H1 (cell line): ENCODE measurements at regions not wholly inside any gene's neighbourhood (a gene's known extent, or its start where the extent isn't known, plus 50 kb on each side); places are given as distances from the start of the nearest gene placed in this dataset.

Source experiments
- CTCF ChIA-PET: fragments of 300-600 bp; sonication (Branson Sonifier 250); formaldehyde crosslinking; loops from one replicate; lab custom pipeline; 2021; ENCODE audit not compliant: partially characterized antibody; lab: Charles Lee
- POLR2A ChIA-PET: fragments of 300-600 bp; sonication (Branson Sonifier 250); formaldehyde crosslinking; loops from one replicate; lab custom pipeline; 2021; ENCODE audit warnings: inconsistent platforms; ENCODE audit not compliant: partially characterized antibody; lab: Charles Lee
- DNase-seq, 2 experiments: peaks; one replicate each; pipeline versions ENCODE4 v3.0.0 to v3.0.0-alpha.2; 2010 to 2022; ENCODE audit warnings: low spot score in 2 of 2, low read depth in 1 of 2, mixed read lengths in 1 of 2
- FAIRE-seq: peaks from 2 replicates; lab custom pipeline; 2011; peaks lifted over from hg19 to GRCh38; lab: Jason Lieb, UNC
- H2AFZ ChIP-seq: 2 replicates; pipeline ENCODE4 v1.8.1; 2012; ENCODE audit warnings: low read length, inconsistent platforms
- H2AK5ac ChIP-seq: 2 replicates; pipeline ENCODE4 v1.6.1; 2013; ENCODE audit warnings: low read depth, low read length
- H2BK120ac ChIP-seq: replicated peaks from 2 replicates; pipeline ENCODE3; 2013; ENCODE audit warnings: low read depth, low read length, inconsistent platforms
- H2BK12ac ChIP-seq: 2 replicates; pipeline ENCODE4 v1.6.1; 2013; ENCODE audit warnings: low read depth, low read length
- H2BK15ac ChIP-seq: 2 replicates; pipeline ENCODE4 v1.6.1; 2013; ENCODE audit warnings: low read length
- H2BK20ac ChIP-seq: 2 replicates; pipeline ENCODE4 v1.6.1; 2013; ENCODE audit warnings: low read length
- H2BK5ac ChIP-seq: 2 replicates; pipeline ENCODE4 v1.6.1; 2013; ENCODE audit warnings: low read depth, low read length
- H3K14ac ChIP-seq: 2 replicates; pipeline ENCODE4 v1.6.1; 2013; ENCODE audit warnings: inconsistent platforms; ENCODE audit not compliant: insufficient read length
- H3K18ac ChIP-seq: 2 replicates; pipeline ENCODE4 v1.6.1; 2013; ENCODE audit warnings: low read length; ENCODE audit errors: extremely low read depth
- H3K23ac ChIP-seq: 2 replicates; pipeline ENCODE4 v1.6.1; 2013; ENCODE audit warnings: inconsistent platforms; ENCODE audit not compliant: insufficient read length
- H3K23me2 ChIP-seq: 2 replicates; pipeline ENCODE4 v1.6.1; 2013; ENCODE audit warnings: low read depth, low read length
- H3K27ac ChIP-seq: 2 replicates; pipeline ENCODE4 v1.6.1; 2011; ENCODE audit warnings: low read depth, low read length, inconsistent platforms
- H3K27me3 ChIP-seq, 4 experiments: replicated peaks in 1 of 4; 1 replicate in 1 of 4; 2 replicates in 3 of 4; pipeline versions ENCODE4 v1.6.1 to v1.8.1; 2011 to 2013; ENCODE audit warnings: low read length in 3 of 4, mild to moderate bottlenecking in 3 of 4, inconsistent platforms in 2 of 4, mixed read lengths in 2 of 4, moderate library complexity in 1 of 4; ENCODE audit not compliant: control insufficient read depth in 3 of 4, insufficient read depth in 3 of 4; ENCODE audit errors: extremely low read depth in 1 of 4
- H3K36me3 ChIP-seq, 4 experiments: 2 replicates each; pipeline versions ENCODE4 v1.6.1 to v1.8.1; 2011 to 2013; ENCODE audit warnings: mild to moderate bottlenecking in 4 of 4, low read length in 3 of 4, moderate library complexity in 2 of 4, control low read depth in 1 of 4, inconsistent platforms in 1 of 4; ENCODE audit not compliant: insufficient read depth in 4 of 4, control insufficient read depth in 2 of 4
- H3K4ac ChIP-seq: replicated peaks from 2 replicates; pipeline ENCODE3; 2013; ENCODE audit warnings: low read length, low read depth, mixed read lengths, inconsistent platforms; ENCODE audit not compliant: insufficient read length
- H3K4me1 ChIP-seq, 4 experiments: replicated peaks in 1 of 4; 1 replicate in 1 of 4; 2 replicates in 3 of 4; pipeline versions ENCODE4 v1.6.1 to v1.8.1; 2011 to 2013; ENCODE audit warnings: low read length in 3 of 4, inconsistent platforms in 2 of 4, mixed read lengths in 1 of 4; ENCODE audit not compliant: insufficient read depth in 4 of 4, control insufficient read depth in 3 of 4
- H3K4me2 ChIP-seq, 2 experiments: 2 replicates each; pipeline versions ENCODE4 v1.6.1 to v1.8.1; 2011 to 2013; ENCODE audit warnings: low read depth in 2 of 2, low read length in 2 of 2, control low read depth in 1 of 2, inconsistent platforms in 1 of 2, mild to moderate bottlenecking in 1 of 2; ENCODE audit not compliant: insufficient read depth in 1 of 2
- H3K4me3 ChIP-seq, 4 experiments: fragments of 200-600, 300-600 bp in 1 of 4; sonication (generic), shearing (Covaris generic), sonication (Bioruptor Twin) in 1 of 4; 2 replicates each; pipeline versions ENCODE4 v1.5.1 to v1.8.1; 2011 to 2016; ENCODE audit warnings: low read length in 4 of 4, low read depth in 3 of 4, control low read depth in 2 of 4, inconsistent platforms in 2 of 4, mild to moderate bottlenecking in 2 of 4, mixed read lengths in 1 of 4, moderate library complexity in 1 of 4; ENCODE audit not compliant: insufficient read depth in 2 of 4; ENCODE audit errors: extremely low read depth in 1 of 4
- H3K56ac ChIP-seq: replicated peaks from 2 replicates; pipeline ENCODE3; 2013; ENCODE audit warnings: low read depth, mild to moderate bottlenecking, mixed read lengths, low read length, inconsistent platforms; ENCODE audit not compliant: insufficient read length
- H3K79me1 ChIP-seq: 2 replicates; pipeline ENCODE4 v1.6.1; 2013; ENCODE audit warnings: low read depth, low read length, control low read depth
- H3K79me2 ChIP-seq, 2 experiments: 2 replicates each; pipeline versions ENCODE4 v1.6.1 to v1.8.1; 2012 to 2013; ENCODE audit warnings: low read length in 2 of 2, mild to moderate bottlenecking in 2 of 2, inconsistent platforms in 1 of 2; ENCODE audit not compliant: insufficient read depth in 2 of 2, control insufficient read depth in 1 of 2
- H3K9ac ChIP-seq, 4 experiments: replicated peaks in 1 of 4; 1 replicate in 1 of 4; 2 replicates in 3 of 4; pipeline versions ENCODE4 v1.6.1 to v1.8.1; 2011 to 2013; ENCODE audit warnings: low read depth in 3 of 4, low read length in 3 of 4, control low read depth in 2 of 4, mild to moderate bottlenecking in 2 of 4, moderate library complexity in 2 of 4, inconsistent platforms in 1 of 4; ENCODE audit errors: extremely low read depth in 1 of 4
- H3K9me3 ChIP-seq, 2 experiments: 2 replicates each; pipeline versions ENCODE4 v1.6.1 to v1.8.1; 2012 to 2013; ENCODE audit warnings: mild to moderate bottlenecking in 2 of 2, moderate library complexity in 2 of 2, control low read depth in 1 of 2, inconsistent platforms in 1 of 2, low read depth in 1 of 2, low read length in 1 of 2, mixed read lengths in 1 of 2; ENCODE audit not compliant: insufficient read depth in 2 of 2
- H4K20me1 ChIP-seq, 2 experiments: replicated peaks in 1 of 2; 2 replicates each; pipeline versions ENCODE3 to v1.8.1; 2011 to 2013; ENCODE audit warnings: inconsistent platforms in 2 of 2, low read length in 2 of 2, mild to moderate bottlenecking in 1 of 2; ENCODE audit not compliant: insufficient read depth in 2 of 2, control insufficient read depth in 1 of 2
- H4K5ac ChIP-seq: 2 replicates; pipeline ENCODE4 v1.6.1; 2013; ENCODE audit warnings: low read length, low read depth, mixed read lengths, inconsistent platforms; ENCODE audit not compliant: insufficient read length
- H4K8ac ChIP-seq: 2 replicates; pipeline ENCODE4 v1.8.0; 2013; ENCODE audit warnings: mild to moderate bottlenecking, moderate library complexity, low read length, inconsistent platforms; ENCODE audit not compliant: insufficient read depth; ENCODE audit errors: extremely low read depth
- H4K91ac ChIP-seq: replicated peaks from 2 replicates; pipeline ENCODE3; 2013; ENCODE audit warnings: low read length, mixed read lengths, inconsistent platforms; ENCODE audit not compliant: insufficient read length
- CEBPB ChIP-seq: IDR thresholded peaks from 2 replicates; pipeline ENCODE4 v1.6.1; 2012; ENCODE audit warnings: low read depth, low read length
- CHD1 ChIP-seq: IDR thresholded peaks from 2 replicates; pipeline ENCODE4 v1.6.1; 2012; ENCODE audit warnings: low read depth, low read length, improper control_type of control experiment
- E2F6 ChIP-seq: IDR thresholded peaks from 2 replicates; pipeline ENCODE4 v1.6.1; 2012; ENCODE audit warnings: inconsistent platforms
- GABPA ChIP-seq: IDR thresholded peaks from 2 replicates; pipeline ENCODE4 v1.6.1; 2011; ENCODE audit warnings: mild to moderate bottlenecking, low read length, moderate library complexity, borderline replicate concordance; ENCODE audit not compliant: insufficient read depth
- JUND ChIP-seq: IDR thresholded peaks from 2 replicates; pipeline ENCODE4 v1.6.1; 2011; ENCODE audit warnings: mild to moderate bottlenecking, improper control_type of control experiment, low read length
- POU5F1 ChIP-seq: IDR thresholded peaks from 2 replicates; pipeline ENCODE4 v1.6.1; 2011; ENCODE audit warnings: low read depth, mild to moderate bottlenecking, low read length, moderate library complexity
- RAD21 ChIP-seq, 2 experiments: IDR thresholded peaks in 1 of 2; conservative IDR thresholded peaks in 1 of 2; 2 replicates each; pipeline ENCODE4 v1.6.1; 2011; ENCODE audit warnings: low read depth in 2 of 2, low read length in 2 of 2, improper control_type of control experiment in 1 of 2, inconsistent platforms in 1 of 2, mild to moderate bottlenecking in 1 of 2, moderate library complexity in 1 of 2
- WGBS, 2 experiments: shearing (Covaris generic) in 1 of 2; methylation state at CpG; one replicate each; pipeline versions ENCODE4 v1.1.6 to v1.1.7; 2013 to 2015; ENCODE audit warnings: low lambda C conversion rate in 2 of 2, mixed read lengths in 2 of 2, inconsistent platforms in 1 of 2, low coverage in 1 of 2, missing lambda C conversion rate in 1 of 2; ENCODE audit not compliant: insufficient replicate concordance in 2 of 2, insufficient coverage in 1 of 2, insufficient read length in 1 of 2; ENCODE audit errors: extremely low coverage in 1 of 2, missing lambda C conversion rate in 1 of 2; 5-methylcytosine and 5-hydroxymethylcytosine counted together

GRCh38 chr13:40205771-40206240 is 460.6 kb downstream of the FOXO1 start:
- Histone ChIP-seq H2BK5ac (no peak overlapping the region), H2BK120ac (no peak overlapping the region), H3K23ac (no peak overlapping the region), H4K20me1 (no peaks in the 10 kb centered on the region), H3K27me3 (no peaks in the 10 kb centered on the region), H3K36me3 (no peaks in the 10 kb centered on the region), H2AFZ (no peak overlapping the region), H3K14ac (no peak overlapping the region), H4K91ac (no peak overlapping the region), H4K5ac (no peak overlapping the region), H3K4ac (no peak overlapping the region), H3K27ac (no peak overlapping the region), H4K8ac (no peak overlapping the region), H2BK20ac (no peak overlapping the region), H2AK5ac (no peak overlapping the region), H2BK12ac (no peak overlapping the region), H3K9ac (no peak overlapping the region), H3K9me3 (no peaks in the 10 kb centered on the region; a peak in 1 of 4 replicates), H3K79me1 (no peaks in the 10 kb centered on the region), H3K4me3 (no peak overlapping the region), H3K56ac (no peak overlapping the region), H3K4me1 (no peaks in the 10 kb centered on the region), H3K79me2 (no peaks in the 10 kb centered on the region; a peak in 1 of 4 replicates), H3K4me2 (no peak overlapping the region), H2BK15ac (no peak overlapping the region), H3K23me2 (no peaks in the 10 kb centered on the region), H3K18ac (no peak overlapping the region)
- whole genome bisulfite sequencing, 2 experiments = 83% methylated on average over 4 of the region's 4 CpGs; no CpG with 5 or more reads in 1 of the 2 experiments
- TF ChIP-seq CEBPB = no peak
- TF ChIP-seq JUND = no peak
- TF ChIP-seq E2F6 = no peak
- no peak for TF ChIP-seq RAD21 (IDR thresholded peaks at IDR 0.05 in 1 of 2, conservative IDR thresholded peaks at IDR 0.05 in 1 of 2; ENCODE audit: low read depth in 2 of 2, low read length in 2 of 2)
- TF ChIP-seq CHD1 = no peak
- no peak for TF ChIP-seq POU5F1
- TF ChIP-seq GABPA = no peak
- DNase-seq (no peak), FAIRE-seq (no peak)
- ChIA-PET POLR2A (no interaction called here), CTCF (interaction anchor here (0.7 to 1.4 kb wide), 2 partner anchors 37 to 548 kb away, joined by 3 to 4 read pairs; no protein-coding TSS in a partner anchor)
